ENCODE measurements at regions not wholly inside any gene's neighbourhood (a gene's known extent, or its start where the extent isn't known, plus 50 kb on each side); places are given as distances from the start of the nearest gene placed in this dataset.

- no peak overlapping the region for H3K4me3 Mint-ChIP-seq (ENCODE audit: unreplicated experiment)
- TF ChIP-seq CTCF (IDR thresholded peaks at IDR 0.05; ENCODE audit: unreplicated experiment): no peak
- no peak for DNase-seq (ENCODE audit: low spot score)
- H3K27ac Mint-ChIP-seq (ENCODE audit: unreplicated experiment): no peak overlapping the region
- H3K4me1 Mint-ChIP-seq (ENCODE audit: unreplicated experiment): no peaks in the 10 kb centered on the region
- no peaks in the 10 kb centered on the region for H3K27me3 Mint-ChIP-seq (ENCODE audit: unreplicated experiment)
- H3K9me3 Mint-ChIP-seq (ENCODE audit: unreplicated experiment): no peaks in the 10 kb centered on the region
- no peaks in the 10 kb centered on the region for H3K36me3 Mint-ChIP-seq (ENCODE audit: low read depth, unreplicated experiment)
Observed at GRCh38 chr7:28351450-28351849, 60.9 kb upstream of the CREB5 start.

- no peaks in the 10 kb centered on the region for H3K4me1 Mint-ChIP-seq (ENCODE audit: unreplicated experiment)
- no peak for DNase-seq (ENCODE audit: low spot score)
- H3K27me3 Mint-ChIP-seq (ENCODE audit: unreplicated experiment): no peaks in the 10 kb centered on the region
- H3K4me3 Mint-ChIP-seq (ENCODE audit: unreplicated experiment): no peak overlapping the region
- H3K27ac Mint-ChIP-seq (ENCODE audit: unreplicated experiment): no peak overlapping the region
- no peaks in the 10 kb centered on the region for H3K36me3 Mint-ChIP-seq (ENCODE audit: low read depth, unreplicated experiment)
- no peaks in the 10 kb centered on the region for H3K9me3 Mint-ChIP-seq (ENCODE audit: unreplicated experiment)
- TF ChIP-seq CTCF (IDR thresholded peaks at IDR 0.05; ENCODE audit: unreplicated experiment): no peak
Observed at GRCh38 chr7:28354601-28355402, 57.5 kb upstream of the CREB5 start.

GRCh38 chr7:28355635-28356319, 56.5 kb upstream of the CREB5 start:
- no peak overlapping the region for H3K27ac Mint-ChIP-seq (ENCODE audit: unreplicated experiment)
- H3K27me3 Mint-ChIP-seq (ENCODE audit: unreplicated experiment): no peaks in the 10 kb centered on the region
- H3K36me3 Mint-ChIP-seq (ENCODE audit: low read depth, unreplicated experiment): no peaks in the 10 kb centered on the region
- no peak overlapping the region for H3K4me3 Mint-ChIP-seq (ENCODE audit: unreplicated experiment)
- H3K9me3 Mint-ChIP-seq (ENCODE audit: unreplicated experiment): no peaks in the 10 kb centered on the region
- no peaks in the 10 kb centered on the region for H3K4me1 Mint-ChIP-seq (ENCODE audit: unreplicated experiment)
- TF ChIP-seq CTCF (IDR thresholded peaks at IDR 0.05; ENCODE audit: unreplicated experiment): no peak
- DNase-seq (ENCODE audit: low spot score): no peak

GRCh38 chr7:28356619-28357018, 55.7 kb upstream of the CREB5 start:
- no peaks in the 10 kb centered on the region for H3K36me3 Mint-ChIP-seq (ENCODE audit: low read depth, unreplicated experiment)
- H3K27ac Mint-ChIP-seq (ENCODE audit: unreplicated experiment): no peak overlapping the region
- H3K4me1 Mint-ChIP-seq (ENCODE audit: unreplicated experiment): no peaks in the 10 kb centered on the region
- H3K9me3 Mint-ChIP-seq (ENCODE audit: unreplicated experiment): no peaks in the 10 kb centered on the region
- no peak for TF ChIP-seq CTCF (IDR thresholded peaks at IDR 0.05; ENCODE audit: unreplicated experiment)
- DNase-seq (ENCODE audit: low spot score): no peak
- H3K4me3 Mint-ChIP-seq (ENCODE audit: unreplicated experiment): no peak overlapping the region
- H3K27me3 Mint-ChIP-seq (ENCODE audit: unreplicated experiment): no peaks in the 10 kb centered on the region

- H3K27ac Mint-ChIP-seq (ENCODE audit: unreplicated experiment): no peak overlapping the region
- H3K4me1 Mint-ChIP-seq (ENCODE audit: unreplicated experiment): no peaks in the 10 kb centered on the region
- H3K4me3 Mint-ChIP-seq (ENCODE audit: unreplicated experiment): no peak overlapping the region
- no peaks in the 10 kb centered on the region for H3K9me3 Mint-ChIP-seq (ENCODE audit: unreplicated experiment)
- DNase-seq (ENCODE audit: low spot score): no peak
- TF ChIP-seq CTCF (IDR thresholded peaks at IDR 0.05; ENCODE audit: unreplicated experiment): no peak
- H3K27me3 Mint-ChIP-seq (ENCODE audit: unreplicated experiment): no peaks in the 10 kb centered on the region
- H3K36me3 Mint-ChIP-seq (ENCODE audit: low read depth, unreplicated experiment): no peaks in the 10 kb centered on the region
Observed at GRCh38 chr7:28358423-28358868, 53.9 kb upstream of the CREB5 start.

All from endothelial cell (in vitro differentiated cells).